Kidney glomerular epithelial cell (primary cell): ENCODE measurements at regions not wholly inside any gene's neighbourhood (a gene's known extent, or its start where the extent isn't known, plus 50 kb on each side); places are given as distances from the start of the nearest gene placed in this dataset.

Experiments used
- DNase-seq: peaks from one replicate; lab custom pipeline; 2025; lab: John Stamatoyannopoulos, UW

- DNase-seq: no peak
These were observed 51.8 kb upstream of the PNRC1 start for GRCh38 chr6:89028774-89029173.

- DNase-seq: no peak
These were observed 52.8 kb upstream of the PNRC1 start for GRCh38 chr6:89027756-89028155.

GRCh38 chr6:89026151-89026550 lies 54.4 kb upstream of the PNRC1 start:
- DNase-seq: no peak

- DNase-seq: no peak
These were observed 54.9 kb upstream of the PNRC1 start for GRCh38 chr6:89025633-89026032.

- no peak for DNase-seq
These were observed 56.1 kb upstream of the PNRC1 start for GRCh38 chr6:89024456-89024855.

GRCh38 chr6:89023591-89024441 lies 56.7 kb upstream of the PNRC1 start:
- peak; percentile 21 for DNase-seq

GRCh38 chr6:89022798-89023197 lies 57.8 kb upstream of the PNRC1 start:
- peak; percentile 11 for DNase-seq

- no peak for DNase-seq
These were observed 58.2 kb upstream of the RNGTT start for GRCh38 chr6:89021629-89022028.

- no peak for DNase-seq
These were observed 52.6 kb upstream of the RNGTT start for GRCh38 chr6:89015971-89016370.

GRCh38 chr6:89013438-89013837 lies 50.0 kb upstream of the RNGTT start:
- DNase-seq: no peak
